ENCODE measurements at regions not wholly inside any gene's neighbourhood (a gene's known extent, or its start where the extent isn't known, plus 50 kb on each side); places are given as distances from the start of the nearest gene placed in this dataset.

DNA sequence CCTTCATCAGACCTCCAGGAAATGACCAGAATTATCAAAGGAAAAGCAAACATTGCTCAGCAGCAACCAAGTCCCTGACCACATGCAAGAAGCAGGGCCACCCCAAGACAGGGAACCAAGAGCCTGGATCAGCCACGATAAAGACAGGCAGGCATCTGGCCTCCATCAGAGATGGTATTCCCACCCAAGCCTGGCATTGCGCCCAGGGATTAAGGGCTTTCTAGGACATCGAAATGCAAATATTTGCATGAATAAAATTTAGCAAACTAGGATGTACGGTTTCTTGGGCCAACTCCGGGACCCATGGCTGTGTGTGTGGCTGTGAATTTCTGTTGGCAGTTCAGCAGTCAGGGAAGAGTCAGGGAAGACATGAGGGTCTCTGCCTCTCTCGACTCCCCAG, 241.4 kb upstream of the DYNLRB2 start:
- no peak for TF ChIP-seq POLR2A (IDR thresholded peaks at IDR 0.05)
- TF ChIP-seq, protein P1, sequence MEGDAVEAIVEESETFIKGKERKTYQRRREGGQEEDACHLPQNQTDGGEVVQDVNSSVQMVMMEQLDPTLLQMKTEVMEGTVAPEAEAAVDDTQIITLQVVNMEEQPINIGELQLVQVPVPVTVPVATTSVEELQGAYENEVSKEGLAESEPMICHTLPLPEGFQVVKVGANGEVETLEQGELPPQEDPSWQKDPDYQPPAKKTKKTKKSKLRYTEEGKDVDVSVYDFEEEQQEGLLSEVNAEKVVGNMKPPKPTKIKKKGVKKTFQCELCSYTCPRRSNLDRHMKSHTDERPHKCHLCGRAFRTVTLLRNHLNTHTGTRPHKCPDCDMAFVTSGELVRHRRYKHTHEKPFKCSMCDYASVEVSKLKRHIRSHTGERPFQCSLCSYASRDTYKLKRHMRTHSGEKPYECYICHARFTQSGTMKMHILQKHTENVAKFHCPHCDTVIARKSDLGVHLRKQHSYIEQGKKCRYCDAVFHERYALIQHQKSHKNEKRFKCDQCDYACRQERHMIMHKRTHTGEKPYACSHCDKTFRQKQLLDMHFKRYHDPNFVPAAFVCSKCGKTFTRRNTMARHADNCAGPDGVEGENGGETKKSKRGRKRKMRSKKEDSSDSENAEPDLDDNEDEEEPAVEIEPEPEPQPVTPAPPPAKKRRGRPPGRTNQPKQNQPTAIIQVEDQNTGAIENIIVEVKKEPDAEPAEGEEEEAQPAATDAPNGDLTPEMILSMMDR (IDR thresholded peaks at IDR 0.05) = no peak
